GM12878 (cell line): ENCODE measurements at regions not wholly inside any gene's neighbourhood (a gene's known extent, or its start where the extent isn't known, plus 50 kb on each side); places are given as distances from the start of the nearest gene placed in this dataset.

Source experiments
- ATAC-seq: fragments of 200-7000 bp; cut with Tn5 transposase; 3 replicates; pipeline ENCODE4 v1.9.1; 2020; ENCODE audit warnings: mild to moderate bottlenecking, moderate library complexity
- BruUV-seq: library from RNA; stranded (reverse); fragments of 400-500 nt; replicated peaks from 2 replicates; lab custom pipeline; 2021; lab: Mats Ljungman, UMichigan
- CTCF ChIA-PET: fragments of 300-600 bp; sonication (Branson Sonifier 250); formaldehyde crosslinking; extraction: SDS; loops from one replicate; lab custom pipeline; 2021; ENCODE audit warnings: inconsistent platforms; lab: Yijun Ruan, JAX
- POLR2A ChIA-PET: fragments of 350-600 bp; formaldehyde crosslinking; extraction: SDS; loops from one replicate; lab custom pipeline; 2021; ENCODE audit warnings: inconsistent platforms; lab: Charles Lee
- RAD21 ChIA-PET: fragments of 300-600 bp; sonication (Branson Sonifier 250); formaldehyde crosslinking; loops from one replicate; lab custom pipeline; 2023; ENCODE audit warnings: antibody characterized with exemption; ENCODE audit not compliant: unreplicated experiment; lab: Charles Lee
- SMC1A ChIA-PET: fragments of 300-600 bp; sonication (Branson Sonifier 250); formaldehyde crosslinking; loops from one replicate; lab custom pipeline; 2023; ENCODE audit not compliant: unreplicated experiment, uncharacterized antibody; lab: Charles Lee
- DNase-seq: peaks from one replicate; pipeline ENCODE4 v3.0.0-alpha.2; 2011; ENCODE audit warnings: low read depth, low spot score
- FAIRE-seq: peaks from 3 replicates; lab custom pipeline; 2011; peaks lifted over from hg19 to GRCh38; lab: Jason Lieb, UNC
- H2AFZ ChIP-seq: 2 replicates; pipeline ENCODE4 v1.6.0; 2011; ENCODE audit warnings: low read depth, low read length, control low read depth; ENCODE audit not compliant: control insufficient read depth
- H3K27ac ChIP-seq: 2 replicates; pipeline ENCODE4 v1.5.1; 2011; ENCODE audit warnings: control low read depth; ENCODE audit not compliant: control insufficient read depth, insufficient read depth
- H3K27me3 ChIP-seq, 2 experiments: replicated peaks in 1 of 2; 2 replicates each; pipeline versions ENCODE4 v1.6.0 to v1.6.1; 2011; ENCODE audit warnings: low read length in 1 of 2; ENCODE audit not compliant: control insufficient read depth in 2 of 2, insufficient read depth in 2 of 2
- H3K36me3 ChIP-seq, 2 experiments: 2 replicates each; pipeline ENCODE4 v1.5.1; 2011; ENCODE audit warnings: low read length in 1 of 2; ENCODE audit not compliant: control insufficient read depth in 2 of 2, insufficient read depth in 2 of 2
- H3K4me1 ChIP-seq: 2 replicates; pipeline ENCODE4 v1.6.1; 2011; ENCODE audit warnings: mild to moderate bottlenecking, low read length, moderate library complexity, mixed read lengths; ENCODE audit not compliant: control insufficient read depth, insufficient read depth
- H3K4me2 ChIP-seq: 2 replicates; pipeline ENCODE4 v1.6.0; 2011; ENCODE audit warnings: control low read depth; ENCODE audit not compliant: control insufficient read depth, insufficient read depth
- H3K4me3 ChIP-seq: fragments of 200-600 bp; sonication (generic); 2 replicates; pipeline ENCODE4 v1.5.1; 2016
- H3K79me2 ChIP-seq: 2 replicates; pipeline ENCODE4 v1.6.0; 2011; ENCODE audit warnings: low read length; ENCODE audit not compliant: control insufficient read depth, insufficient read depth
- H3K9ac ChIP-seq: 2 replicates; pipeline ENCODE4 v1.8.0; 2011; ENCODE audit warnings: low read length, control low read depth, mixed read lengths; ENCODE audit not compliant: control insufficient read depth, insufficient read depth
- H3K9me3 ChIP-seq: replicated peaks from 3 replicates; pipeline ENCODE4 v1.5.1; 2011; ENCODE audit warnings: mild to moderate bottlenecking, low read length; ENCODE audit not compliant: control insufficient read depth, insufficient read depth
- H4K20me1 ChIP-seq: 2 replicates; pipeline ENCODE4 v1.6.0; 2011; ENCODE audit not compliant: control insufficient read depth, insufficient read depth
- ASH2L ChIP-seq: fragments of 300-600, 200-600 bp; sonication (generic); IDR thresholded peaks from 2 replicates; pipeline ENCODE4 v1.6.1; 2017; ENCODE audit warnings: low read depth, mild to moderate bottlenecking, borderline replicate concordance
- IKZF2 ChIP-seq, 2 experiments: fragments of 450-650 bp; IDR thresholded peaks; 2 replicates each; pipeline ENCODE4 v1.6.1; 2017; ENCODE audit warnings: mild to moderate bottlenecking in 2 of 2, moderate library complexity in 2 of 2
- RAD51 ChIP-seq: fragments of 450-650 bp; IDR thresholded peaks from 2 replicates; pipeline ENCODE4 v1.6.1; 2016; ENCODE audit warnings: moderate library complexity, mild to moderate bottlenecking, inconsistent platforms
- WRNIP1 ChIP-seq: IDR thresholded peaks from 2 replicates; pipeline ENCODE4 v1.6.1; 2011; ENCODE audit warnings: low read depth, low read length, improper control_type of control experiment, borderline replicate concordance
- WGBS: methylation state at CpG from one replicate; pipeline ENCODE4 v1.1.6; 2016; ENCODE audit warnings: low lambda C conversion rate; ENCODE audit not compliant: insufficient replicate concordance, insufficient coverage; ENCODE audit errors: missing lambda C conversion rate; 5-methylcytosine and 5-hydroxymethylcytosine counted together
- in situ Hi-C: fragments of 300-500 bp; cut with MboI; formaldehyde crosslinking; loops from 9 replicates; pipeline ENCODE4 v1.14.3; 2018; ENCODE audit warnings: mixed read lengths
- intact Hi-C: fragments of 100-400 bp; cut with micrococcal nuclease; formaldehyde crosslinking; loops from one replicate; pipeline ENCODE4 v1.14.2; 2022; ENCODE audit not compliant: unreplicated experiment
- TF ChIP-seq, protein P1 (sequence below): IDR thresholded peaks from 2 replicates; pipeline ENCODE4 v1.6.1; 2012; ENCODE audit warnings: low read depth, low read length, improper control_type of control experiment
- TF ChIP-seq, protein P2 (sequence below): IDR thresholded peaks from 2 replicates; pipeline ENCODE4 v1.6.1; 2011; ENCODE audit warnings: low read depth, low read length, improper control_type of control experiment, borderline replicate concordance

DNA sequence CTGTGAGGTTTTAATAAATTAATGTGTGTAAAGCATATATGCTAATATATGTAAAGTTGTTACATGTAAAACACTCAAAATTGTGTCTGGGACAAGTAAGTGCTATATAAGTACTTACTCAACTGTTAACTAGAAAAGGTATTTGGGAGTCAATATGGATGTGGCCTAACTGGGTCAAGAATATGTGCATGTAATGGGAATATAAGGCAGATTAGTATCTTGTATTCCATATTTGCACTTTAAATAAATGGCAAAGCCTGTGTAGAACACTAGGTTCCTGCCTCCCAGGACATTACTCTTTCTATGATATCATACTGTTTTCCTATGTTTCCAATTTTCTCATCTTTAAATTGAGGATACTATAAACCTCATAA lies 270.6 kb downstream of the FBXO8 start (continued):
- no peak for TF ChIP-seq WRNIP1
- TF ChIP-seq, all 136 proteins: peak for 0

DNA sequence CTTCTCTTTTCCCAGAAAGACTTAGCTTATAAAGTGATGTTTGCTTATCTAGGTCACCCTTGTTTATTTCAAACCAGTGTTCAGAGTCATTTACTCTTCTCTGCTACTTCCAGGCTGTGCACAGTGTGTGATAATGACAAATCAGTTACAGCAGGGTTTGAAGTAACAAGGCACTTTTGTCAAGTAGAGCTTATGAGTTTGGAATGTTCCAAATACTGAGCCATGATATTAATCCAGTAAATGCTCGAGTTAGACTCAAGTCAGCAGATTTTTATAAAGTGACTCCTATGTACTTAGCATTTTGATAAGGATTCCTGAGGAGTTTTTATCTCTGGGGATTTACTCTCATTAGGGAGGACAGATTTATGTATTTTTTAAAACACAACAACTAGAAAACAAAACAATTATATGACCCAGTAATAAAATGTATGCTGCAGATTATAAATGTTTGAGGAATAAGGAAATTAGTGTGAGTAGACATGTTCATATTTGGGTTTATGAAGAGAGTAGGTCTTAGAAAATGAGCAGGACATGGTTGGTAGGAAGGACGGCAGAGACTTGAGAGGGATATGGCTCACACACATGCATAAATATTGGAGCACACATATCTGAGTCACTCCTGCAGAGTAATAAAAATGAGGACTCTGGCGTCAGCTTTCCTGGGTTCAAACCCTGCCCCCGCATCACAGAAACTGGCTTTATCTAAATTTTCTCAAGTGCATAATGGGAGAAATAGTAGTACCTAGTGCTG lies 271.2 kb downstream of the FBXO8 start:
- Histone ChIP-seq H3K36me3 (no peaks in the 10 kb centered on the region), H3K4me3 (no peak overlapping the region), H3K4me2 (no peak overlapping the region), H3K27me3 (no peaks in the 10 kb centered on the region), H3K27ac (no peak overlapping the region), H3K9ac (no peak overlapping the region), H4K20me1 (no peaks in the 10 kb centered on the region), H2AFZ (no peak overlapping the region), H3K9me3 (no peaks in the 10 kb centered on the region), H3K4me1 (no peaks in the 10 kb centered on the region), H3K79me2 (no peaks in the 10 kb centered on the region)
- no TSS peak for BruUV-seq
- ChIA-PET RAD21 (no interaction called here), POLR2A (no interaction called here), SMC1A (no interaction called here), CTCF (no interaction called here)
- FAIRE-seq (no peak), DNase-seq (no peak), ATAC-seq (no peak)
- intact Hi-C loops, result no loop called here
- in situ Hi-C loops, result no loop called here
- WGBS, result 46% methylated on average over 4 of the region's 4 CpGs
- TF ChIP-seq ASH2L, result no peak

GRCh38 chr4:174010547-174010946 lies 272.9 kb downstream of the FBXO8 start:
- POLR2A ChIA-PET, result no interaction called here
- CTCF ChIA-PET, result no interaction called here

More at GRCh38 chr4:174010547-174010946, 272.9 kb downstream of the FBXO8 start:
- no TSS peak for BruUV-seq
- H2AFZ ChIP-seq, result no peak overlapping the region
- TF ChIP-seq IKZF2 (IDR thresholded peaks at IDR 0.05) (no peak), RAD51 (no peak)
- TF ChIP-seq, protein P1, sequence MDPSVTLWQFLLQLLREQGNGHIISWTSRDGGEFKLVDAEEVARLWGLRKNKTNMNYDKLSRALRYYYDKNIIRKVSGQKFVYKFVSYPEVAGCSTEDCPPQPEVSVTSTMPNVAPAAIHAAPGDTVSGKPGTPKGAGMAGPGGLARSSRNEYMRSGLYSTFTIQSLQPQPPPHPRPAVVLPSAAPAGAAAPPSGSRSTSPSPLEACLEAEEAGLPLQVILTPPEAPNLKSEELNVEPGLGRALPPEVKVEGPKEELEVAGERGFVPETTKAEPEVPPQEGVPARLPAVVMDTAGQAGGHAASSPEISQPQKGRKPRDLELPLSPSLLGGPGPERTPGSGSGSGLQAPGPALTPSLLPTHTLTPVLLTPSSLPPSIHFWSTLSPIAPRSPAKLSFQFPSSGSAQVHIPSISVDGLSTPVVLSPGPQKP, result no peak
- TF ChIP-seq, protein P2, sequence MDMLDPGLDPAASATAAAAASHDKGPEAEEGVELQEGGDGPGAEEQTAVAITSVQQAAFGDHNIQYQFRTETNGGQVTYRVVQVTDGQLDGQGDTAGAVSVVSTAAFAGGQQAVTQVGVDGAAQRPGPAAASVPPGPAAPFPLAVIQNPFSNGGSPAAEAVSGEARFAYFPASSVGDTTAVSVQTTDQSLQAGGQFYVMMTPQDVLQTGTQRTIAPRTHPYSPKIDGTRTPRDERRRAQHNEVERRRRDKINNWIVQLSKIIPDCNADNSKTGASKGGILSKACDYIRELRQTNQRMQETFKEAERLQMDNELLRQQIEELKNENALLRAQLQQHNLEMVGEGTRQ, result no peak
- TF ChIP-seq, all 136 proteins: peak for 0
- Histone ChIP-seq H3K9ac (no peak overlapping the region), H3K4me2 (no peak overlapping the region), H3K4me1 (no peaks in the 10 kb centered on the region), H3K36me3 (no peaks in the 10 kb centered on the region), H4K20me1 (no peaks in the 10 kb centered on the region), H3K79me2 (no peaks in the 10 kb centered on the region), H3K4me3 (no peak overlapping the region), H3K9me3 (no peaks in the 10 kb centered on the region), H3K27me3 (no peaks in the 10 kb centered on the region), H3K27ac (no peak overlapping the region)
- ChIA-PET RAD21 (no interaction called here), SMC1A (no interaction called here)
- FAIRE-seq (no peak), DNase-seq (no peak), ATAC-seq (no peak)
- 40% methylated on average over 3 of the region's 3 CpGs for WGBS
- in situ Hi-C loops, result no loop called here
- intact Hi-C loops, result no loop called here
